COLO668 (cell line): ENCODE measurements at regions not wholly inside any gene's neighbourhood (a gene's known extent, or its start where the extent isn't known, plus 50 kb on each side); places are given as distances from the start of the nearest gene placed in this dataset.

Experiments used
- DNase-seq: peaks from one replicate; lab custom pipeline; 2025; ENCODE audit not compliant: unreplicated experiment; lab: John Stamatoyannopoulos, UW

GRCh38 chr20:56952258-56953047 lies 314.0 kb downstream of the BMP7 start:
- DNase-seq = no peak

DNA sequence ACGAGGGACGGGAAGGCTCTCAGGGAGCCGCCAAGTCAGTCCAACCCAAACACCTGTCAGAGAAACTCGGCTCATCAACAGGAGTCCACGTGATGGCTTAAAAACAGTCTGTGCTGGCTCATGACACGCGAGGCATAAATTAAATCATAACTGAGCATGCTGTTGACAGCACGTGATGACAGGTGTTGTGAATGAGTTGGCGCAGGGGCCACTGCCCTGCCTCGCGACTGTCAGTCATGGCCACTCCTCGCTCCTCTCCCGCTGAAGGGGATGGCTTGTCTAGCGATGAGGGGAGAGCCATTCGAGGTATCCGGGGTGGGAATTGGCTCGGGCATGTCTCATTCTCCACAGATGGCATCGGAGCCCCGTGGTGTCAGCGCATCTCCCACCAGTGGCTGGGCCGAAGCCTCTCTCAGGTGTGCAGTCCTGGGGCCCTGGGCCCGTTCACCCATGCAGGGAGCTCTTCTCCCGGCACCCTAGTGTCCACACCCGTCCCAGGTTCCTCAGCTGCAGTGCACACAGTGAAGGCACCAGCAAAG lies 313.3 kb downstream of the BMP7 start:
- no peak for DNase-seq

GRCh38 chr20:56954797-56955196 lies 311.6 kb downstream of the BMP7 start:
- no peak for DNase-seq

DNA sequence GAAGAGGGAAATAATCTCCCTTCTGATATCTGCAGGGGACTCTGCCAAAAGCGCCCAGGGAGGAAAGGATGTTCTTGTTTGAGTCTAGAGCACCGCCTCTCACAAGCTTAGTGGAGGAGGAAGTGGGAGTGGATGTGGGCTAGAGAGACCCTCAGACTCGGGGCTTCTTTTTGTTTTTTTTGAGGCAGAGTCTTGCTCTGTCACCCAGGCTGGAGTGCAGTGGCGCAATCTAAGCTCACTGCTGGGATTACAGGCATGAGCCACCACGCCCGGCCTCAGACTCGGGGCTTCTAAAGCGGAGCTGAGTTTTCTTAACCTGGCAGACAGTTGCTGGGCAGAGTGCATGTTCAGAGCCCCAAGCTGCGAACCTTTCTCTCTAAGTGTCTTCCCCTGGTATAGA lies 310.8 kb downstream of the BMP7 start:
- no peak for DNase-seq

GRCh38 chr20:56956534-56956933 lies 309.9 kb downstream of the BMP7 start:
- DNase-seq = no peak

- peak; percentile 41 for DNase-seq
Observed at GRCh38 chr20:56957737-56958553, 308.5 kb downstream of the BMP7 start.

GRCh38 chr20:56964901-56965300 lies 301.5 kb downstream of the BMP7 start:
- no peak for DNase-seq

DNA sequence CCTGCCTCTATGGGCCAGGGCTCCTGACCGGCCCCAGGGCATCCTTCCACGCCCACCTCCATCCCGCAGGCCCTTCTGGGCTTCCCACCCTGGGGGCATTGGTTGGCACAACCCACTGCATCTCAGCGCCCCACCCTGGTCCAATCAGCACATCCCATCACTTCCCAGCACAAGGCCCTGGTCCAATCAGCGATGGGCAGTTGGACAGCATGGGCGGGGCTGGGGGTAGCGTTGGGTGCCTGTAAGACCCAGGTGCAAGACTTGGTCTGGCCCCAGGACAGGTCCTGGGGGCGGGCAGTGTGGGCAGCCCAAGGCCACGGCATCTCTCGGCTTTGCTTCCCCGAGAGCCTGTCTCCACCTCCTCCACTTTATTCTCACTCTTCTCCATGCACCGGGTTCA lies 298.5 kb downstream of the BMP7 start:
- DNase-seq = no peak

GRCh38 chr20:56968376-56969048 lies 297.9 kb downstream of the BMP7 start:
- DNase-seq = no peak

DNA sequence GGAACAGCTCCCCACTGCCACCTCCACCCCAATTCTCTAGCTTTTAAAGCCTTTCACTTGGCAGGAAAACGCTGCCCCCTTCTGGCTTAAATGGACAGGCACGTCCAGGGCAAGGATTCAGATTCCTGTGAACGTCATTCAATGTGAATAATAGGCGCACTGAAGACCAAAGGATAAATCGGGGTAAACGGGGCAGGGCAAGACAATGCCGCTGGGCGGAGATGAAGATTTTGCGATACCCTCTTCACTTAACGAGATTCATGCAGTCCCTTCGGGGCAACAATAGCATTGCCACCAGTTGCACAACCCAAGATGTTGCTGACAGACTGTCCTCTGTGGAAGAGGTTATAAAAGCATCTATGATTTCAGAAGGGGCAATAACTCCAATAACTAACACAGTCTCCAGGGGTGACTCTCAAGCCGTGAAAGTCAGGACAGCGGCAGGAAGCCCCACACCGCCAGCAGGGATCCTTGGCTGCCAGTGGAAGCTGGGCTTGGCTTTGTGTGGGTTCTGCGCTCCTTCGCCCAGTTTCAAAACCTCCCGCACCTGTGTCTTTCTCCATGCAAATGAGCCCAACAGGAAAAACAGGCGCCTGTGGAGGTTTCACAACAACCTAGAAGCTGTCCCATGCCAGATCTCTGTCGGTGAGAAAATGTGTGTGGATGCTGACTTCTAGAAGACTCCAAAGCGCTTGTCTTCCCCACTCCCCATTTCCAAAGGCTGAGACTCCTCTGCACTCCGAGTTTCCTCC lies 291.8 kb downstream of the BMP7 start:
- no peak for DNase-seq

GRCh38 chr20:56975838-56976237 lies 290.6 kb downstream of the BMP7 start:
- no peak for DNase-seq

DNA sequence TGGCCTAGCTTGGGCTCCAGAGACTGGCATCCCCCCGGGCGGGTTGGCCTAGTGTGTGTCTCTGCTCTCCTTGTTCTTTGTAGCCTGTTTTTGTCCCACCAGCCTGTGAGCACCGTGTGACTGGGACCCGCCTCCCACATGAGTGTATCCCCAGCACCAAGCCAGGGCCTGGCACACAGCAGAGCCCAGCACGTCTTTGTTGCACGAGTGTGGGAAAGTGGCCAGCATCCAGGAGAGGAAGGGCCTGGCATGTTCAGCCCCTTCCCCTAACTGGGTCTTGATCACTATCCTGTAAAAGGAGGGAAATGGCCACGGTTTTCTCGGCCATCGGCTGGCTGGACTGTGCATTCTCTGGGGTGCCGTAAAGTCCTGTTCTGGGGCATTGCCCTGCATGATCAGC lies 290.1 kb downstream of the BMP7 start:
- DNase-seq = no peak

- no peak for DNase-seq
Observed at GRCh38 chr20:56978475-56978874, 288.0 kb downstream of the BMP7 start.

- DNase-seq = no peak
Observed at GRCh38 chr20:56979125-56979524, 287.3 kb downstream of the BMP7 start.

GRCh38 chr20:56981301-56981700 lies 285.1 kb downstream of the BMP7 start:
- no peak for DNase-seq

DNA sequence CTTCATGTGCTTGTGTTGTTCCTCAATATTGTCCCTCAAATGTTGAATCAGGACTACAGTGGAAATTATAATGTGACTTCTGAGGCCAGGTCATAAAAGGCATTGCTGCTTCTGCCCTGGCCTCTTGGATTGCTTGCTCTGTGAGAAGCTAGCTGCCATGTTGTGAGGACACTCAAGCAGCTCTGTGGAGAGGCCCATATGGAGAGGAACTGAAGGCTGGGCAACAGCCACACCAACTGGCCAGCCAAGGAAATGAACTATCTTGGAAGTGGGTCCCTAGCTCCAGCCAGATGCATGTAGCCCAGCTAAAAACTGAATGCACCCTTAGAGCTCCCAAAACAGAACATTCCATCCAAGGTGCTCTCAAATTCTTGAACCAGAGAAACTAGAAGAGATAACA lies 282.6 kb downstream of the BMP7 start:
- DNase-seq = no peak

DNA sequence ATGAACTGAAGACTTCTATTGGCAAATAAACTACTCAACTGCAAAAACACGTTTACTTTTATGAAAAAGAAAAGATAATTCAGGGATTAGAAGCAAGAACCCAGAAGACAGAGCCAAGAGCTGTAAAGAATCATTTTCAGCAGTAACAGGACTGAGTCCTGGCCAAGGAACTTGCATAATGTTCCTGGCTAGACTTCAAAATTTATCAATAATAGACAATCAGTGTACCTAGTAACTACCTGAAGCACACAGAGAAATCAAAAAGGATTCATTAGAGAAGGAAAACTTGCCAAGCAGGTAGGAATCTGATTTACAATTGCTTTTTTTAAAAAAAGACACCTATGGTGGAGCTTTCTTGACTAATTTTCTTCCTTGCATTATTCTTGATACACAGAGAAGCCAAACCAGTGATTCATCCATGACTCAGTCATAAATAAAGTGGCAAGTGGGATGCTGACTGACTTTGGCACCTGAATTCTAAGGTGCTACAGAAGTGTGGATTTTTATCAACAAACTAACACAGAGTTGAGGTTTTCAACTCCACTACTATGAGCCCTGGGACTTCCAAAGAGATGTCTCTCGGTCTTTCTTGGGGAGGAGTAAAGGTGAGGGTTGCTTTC lies 281.3 kb downstream of the BMP7 start:
- DNase-seq = no peak

GRCh38 chr20:56986476-56986875 lies 280.0 kb downstream of the BMP7 start:
- no peak for DNase-seq

GRCh38 chr20:56986931-56987720 lies 279.3 kb downstream of the BMP7 start:
- DNase-seq = no peak

DNA sequence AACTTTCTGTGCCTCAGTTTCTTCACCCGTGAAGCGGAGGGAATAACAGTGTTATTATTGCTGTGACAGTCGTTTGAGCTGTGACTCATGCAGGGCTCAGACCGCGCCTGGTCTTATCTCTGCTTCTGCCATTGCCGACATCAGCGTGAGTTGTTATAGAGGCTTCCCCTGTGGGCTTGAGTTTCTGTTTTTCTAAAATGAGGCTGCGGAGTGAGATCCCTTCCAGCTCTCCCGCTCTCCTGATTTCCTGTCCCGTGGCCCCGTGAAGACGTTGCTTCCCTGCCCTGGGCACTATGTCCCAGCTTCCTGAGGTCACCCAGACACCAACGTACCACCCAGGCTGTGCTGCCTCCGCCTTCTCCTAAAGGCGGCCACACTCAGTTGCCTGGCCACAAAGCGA lies 278.5 kb downstream of the BMP7 start:
- DNase-seq = no peak
